ENCODE measurements at regions not wholly inside any gene's neighbourhood (a gene's known extent, or its start where the extent isn't known, plus 50 kb on each side); places are given as distances from the start of the nearest gene placed in this dataset.

GRCh38 chr13:39941911-39942551, 286.6 kb downstream of the COG6 start:
- peaks cover 12% of the 10 kb centered on the region for H3K4me1 ChIP-seq (ENCODE audit: insufficient read depth, low read length)
- CTCF ChIA-PET: interaction anchor here (0.6 to 2.6 kb wide), 28 partner anchors 9 to 835 kb away, joined by 3 to 30 read pairs (median 4); no protein-coding TSS in a partner anchor
- no peaks in the 10 kb centered on the region for H3K27me3 ChIP-seq (ENCODE audit: control insufficient read depth in 1 of 2, insufficient read depth in 2 of 2, low read length in 2 of 2)
- no peak overlapping the region for H3K27ac ChIP-seq (ENCODE audit: low read depth in 1 of 2, low read length in 2 of 2)
- no peak for DNase-seq
- Mint-ChIP-seq H3K4me1 (ENCODE audit: low read depth) (peaks cover 16% of the 10 kb centered on the region), H3K36me3 (ENCODE audit: low read depth) (no peaks in the 10 kb centered on the region), H3K4me3 (no peak overlapping the region), H3K27me3 (no peaks in the 10 kb centered on the region), H3K27ac (no peak overlapping the region), H3K9me3 (no peaks in the 10 kb centered on the region)
- POLR2A ChIA-PET: interaction anchor here (0.6 to 1.3 kb wide), 3 partner anchors 9 to 245 kb away, joined by 3 to 6 read pairs (median 4); no protein-coding TSS in a partner anchor
- no peaks in the 10 kb centered on the region for H3K9me3 ChIP-seq (ENCODE audit: control insufficient read depth in 1 of 2, insufficient read depth in 1 of 2, low read length in 2 of 2)
- no peaks in the 10 kb centered on the region for H3K36me3 ChIP-seq (ENCODE audit: insufficient read depth, low read length)
- no peak overlapping the region for H3K4me3 ChIP-seq (ENCODE audit: low read length)
- TF ChIP-seq CTCF (IDR thresholded peaks at IDR 0.05): no peak
- intact Hi-C loops (cut with DNase I, micrococcal nuclease): loop anchor here (1.0 to 5.0 kb wide), 5 partner anchors 125 to 741 kb away; no protein-coding TSS in a partner anchor
- no peak for ATAC-seq (ENCODE audit: poor library complexity)

GRCh38 chr13:39942552-39943273, 287.3 kb downstream of the COG6 start:
- no peak overlapping the region for H3K27ac Mint-ChIP-seq
- POLR2A ChIA-PET: interaction anchor here (0.6 to 1.3 kb wide), 3 partner anchors 9 to 245 kb away, joined by 3 to 6 read pairs (median 4); no protein-coding TSS in a partner anchor
- intact Hi-C loops (cut with DNase I, micrococcal nuclease): loop anchor here (1.0 to 5.0 kb wide), 5 partner anchors 125 to 741 kb away; no protein-coding TSS in a partner anchor

More at GRCh38 chr13:39942552-39943273, 287.3 kb downstream of the COG6 start:
- H3K4me3 Mint-ChIP-seq: no peak overlapping the region
- Histone ChIP-seq H3K27me3 (ENCODE audit: control insufficient read depth in 1 of 2, insufficient read depth in 2 of 2, low read length in 2 of 2) (no peaks in the 10 kb centered on the region), H3K36me3 (ENCODE audit: insufficient read depth, low read length) (no peaks in the 10 kb centered on the region), H3K9me3 (ENCODE audit: control insufficient read depth in 1 of 2, insufficient read depth in 1 of 2, low read length in 2 of 2) (no peaks in the 10 kb centered on the region), H3K4me1 (ENCODE audit: insufficient read depth, low read length) (peaks cover 8% of the 10 kb centered on the region), H3K27ac (ENCODE audit: low read depth in 1 of 2, low read length in 2 of 2) (no peak overlapping the region), H3K4me3 (ENCODE audit: low read length) (no peak overlapping the region)
- TF ChIP-seq CTCF (IDR thresholded peaks at IDR 0.05): peak; percentile 100
- ATAC-seq (ENCODE audit: poor library complexity) (peak; percentile 100), DNase-seq (peak; percentile 52 to 85 (median 62))
- H3K36me3 Mint-ChIP-seq (ENCODE audit: low read depth): no peaks in the 10 kb centered on the region
- CTCF ChIA-PET: interaction anchor here (0.6 to 2.6 kb wide), 38 partner anchors 8 to 1349 kb away, joined by 3 to 30 read pairs (median 3); no protein-coding TSS in a partner anchor
- H3K27me3 Mint-ChIP-seq: no peaks in the 10 kb centered on the region
- peaks cover 10% of the 10 kb centered on the region for H3K4me1 Mint-ChIP-seq (ENCODE audit: low read depth)
- H3K9me3 Mint-ChIP-seq: no peaks in the 10 kb centered on the region
